HEK293 (cell line): ENCODE measurements at regions not wholly inside any gene's neighbourhood (a gene's known extent, or its start where the extent isn't known, plus 50 kb on each side); places are given as distances from the start of the nearest gene placed in this dataset.

Experiments used
- BCL11A ChIP-seq: fragments of 450-650 bp; formaldehyde crosslinking; IDR thresholded peaks from 2 replicates; pipeline ENCODE4 v1.5.1; 2016; ENCODE audit warnings: low read depth, missing biosample characterization, missing genetic modification characterization
- BCL11B ChIP-seq: fragments of 450-650 bp; formaldehyde crosslinking; IDR thresholded peaks from 2 replicates; pipeline ENCODE4 v1.5.1; 2016; ENCODE audit warnings: low read depth, missing biosample characterization, missing genetic modification characterization
- FEZF1 ChIP-seq: fragments of 450-650 bp; formaldehyde crosslinking; IDR thresholded peaks from 2 replicates; pipeline ENCODE4 v1.5.1; 2016; ENCODE audit warnings: missing biosample characterization, missing genetic modification characterization
- GLI2 ChIP-seq: fragments of 450-650 bp; formaldehyde crosslinking; IDR thresholded peaks from 2 replicates; pipeline ENCODE4; 2017; ENCODE audit warnings: missing biosample characterization, missing genetic modification characterization, low read depth, borderline replicate concordance
- HOXD13 ChIP-seq: sonication (generic); formaldehyde crosslinking; IDR thresholded peaks from 2 replicates; pipeline ENCODE4 v1.8.0; 2022; ENCODE audit warnings: missing genetic modification reagents, borderline replicate concordance
- KLF10 ChIP-seq: fragments of 450-650 bp; IDR thresholded peaks from 2 replicates; pipeline ENCODE4 v1.5.1; 2018; ENCODE audit warnings: missing biosample characterization, mild to moderate bottlenecking, missing genetic modification characterization
- KLF8 ChIP-seq: fragments of 450-650 bp; formaldehyde crosslinking; IDR thresholded peaks from 2 replicates; pipeline ENCODE4 v1.5.1; 2016; ENCODE audit warnings: missing biosample characterization, missing genetic modification characterization
- PATZ1 ChIP-seq: fragments of 450-650 bp; formaldehyde crosslinking; IDR thresholded peaks from 2 replicates; pipeline ENCODE4 v1.5.1; 2016; ENCODE audit warnings: missing biosample characterization, missing genetic modification characterization
- PRDM1 ChIP-seq: fragments of 450-650 bp; formaldehyde crosslinking; IDR thresholded peaks from 2 replicates; pipeline ENCODE4; 2016; ENCODE audit warnings: missing biosample characterization, missing genetic modification characterization
- PRDM4 ChIP-seq: fragments of 450-650 bp; formaldehyde crosslinking; IDR thresholded peaks from 2 replicates; pipeline ENCODE4 v1.5.1; 2017; ENCODE audit warnings: missing biosample characterization, missing genetic modification characterization
- ZBTB10 ChIP-seq: fragments of 450-650 bp; formaldehyde crosslinking; IDR thresholded peaks from 2 replicates; pipeline ENCODE4 v1.5.1; 2016; ENCODE audit warnings: missing biosample characterization, missing genetic modification characterization
- ZIC2 ChIP-seq: fragments of 450-650 bp; formaldehyde crosslinking; IDR thresholded peaks from 2 replicates; pipeline ENCODE4 v1.5.1; 2016; ENCODE audit warnings: missing biosample characterization, missing genetic modification characterization
- ZNF133 ChIP-seq: fragments of 450-650 bp; formaldehyde crosslinking; IDR thresholded peaks from 2 replicates; pipeline ENCODE4 v1.5.1; 2016; ENCODE audit warnings: missing biosample characterization, missing genetic modification characterization
- ZNF24 ChIP-seq: fragments of 450-650 bp; formaldehyde crosslinking; IDR thresholded peaks from 2 replicates; pipeline ENCODE4 v1.5.1; 2016; ENCODE audit warnings: missing biosample characterization, missing genetic modification characterization
- ZNF266 ChIP-seq: fragments of 450-650 bp; formaldehyde crosslinking; IDR thresholded peaks from 2 replicates; pipeline ENCODE4 v1.5.1; 2016; ENCODE audit warnings: missing biosample characterization, missing genetic modification characterization, low read depth
- ZNF274 ChIP-seq, 2 experiments: fragments of 200-500 bp in 1 of 2; fragments of 450-650 bp in 1 of 2; sonication (Bioruptor generic) in 1 of 2; formaldehyde crosslinking in 1 of 2; IDR thresholded peaks; 2 replicates each; pipeline versions ENCODE4 v1.5.1 to v1.6.1; 2014 to 2016; ENCODE audit warnings: borderline replicate concordance in 1 of 2, inconsistent platforms in 1 of 2, low read length in 1 of 2, missing biosample characterization in 1 of 2, missing genetic modification characterization in 1 of 2
- ZNF302 ChIP-seq: fragments of 450-650 bp; formaldehyde crosslinking; IDR thresholded peaks from 2 replicates; pipeline ENCODE4 v1.5.1; 2016; ENCODE audit warnings: missing biosample characterization, missing genetic modification characterization, low read depth
- ZNF341 ChIP-seq: fragments of 450-650 bp; formaldehyde crosslinking; IDR thresholded peaks from 2 replicates; pipeline ENCODE4; 2016; ENCODE audit warnings: low read depth, missing biosample characterization, missing genetic modification characterization
- ZNF391 ChIP-seq: fragments of 450-650 bp; formaldehyde crosslinking; IDR thresholded peaks from 2 replicates; pipeline ENCODE4 v1.5.1; 2016; ENCODE audit warnings: low read depth, missing biosample characterization, missing genetic modification characterization, borderline replicate concordance
- ZNF518A ChIP-seq: fragments of 450-650 bp; formaldehyde crosslinking; conservative IDR thresholded peaks from 2 replicates; pipeline ENCODE4 v1.5.1; 2016; ENCODE audit warnings: low read depth, missing biosample characterization, missing genetic modification characterization
- ZNF626 ChIP-seq: fragments of 450-650 bp; sonication (Bioruptor Pico); formaldehyde crosslinking; IDR thresholded peaks from 2 replicates; pipeline ENCODE4 v1.5.1; 2018; ENCODE audit warnings: missing biosample characterization, missing genetic modification characterization, inconsistent platforms
- ZNF654 ChIP-seq: fragments of 450-650 bp; formaldehyde crosslinking; IDR thresholded peaks from 2 replicates; pipeline ENCODE4 v1.5.1; 2016; ENCODE audit warnings: low read depth, missing biosample characterization, missing genetic modification characterization
- ZNF660 ChIP-seq: fragments of 450-650 bp; IDR thresholded peaks from 2 replicates; pipeline ENCODE4 v1.5.1; 2018; ENCODE audit warnings: missing biosample characterization, mild to moderate bottlenecking, missing genetic modification characterization
- ZNF692 ChIP-seq: fragments of 450-650 bp; formaldehyde crosslinking; IDR thresholded peaks from 2 replicates; pipeline ENCODE4 v1.5.1; 2016; ENCODE audit warnings: missing biosample characterization, missing genetic modification characterization
- ZNF843 ChIP-seq: fragments of 450-650 bp; formaldehyde crosslinking; IDR thresholded peaks from 2 replicates; pipeline ENCODE4 v1.5.1; 2016; ENCODE audit warnings: missing biosample characterization, missing genetic modification characterization
- ZSCAN23 ChIP-seq: fragments of 450-650 bp; formaldehyde crosslinking; IDR thresholded peaks from 2 replicates; pipeline ENCODE4 v1.5.1; 2016; ENCODE audit warnings: missing biosample characterization, missing genetic modification characterization

- peak; percentile 34; the same call in 1 of the 2 replicates for TF ChIP-seq GLI2 (tag by site-specific recombination)
- peak; percentile 92 for TF ChIP-seq ZNF660 (tag by site-specific recombination)
- TF ChIP-seq FEZF1 (tag by site-specific recombination) = peak; percentile 80
- no peak for TF ChIP-seq ZSCAN23 (tag by site-specific recombination)
- no peak for TF ChIP-seq ZNF341 (tag by site-specific recombination)
- TF ChIP-seq ZNF266 (tag by site-specific recombination) = no peak
- peak; percentile 82 for TF ChIP-seq ZNF843 (tag by site-specific recombination)
- 0 out of 2 replicates have a peak, but pooled peaks have one; percentile 41 for TF ChIP-seq ZBTB10 (tag by site-specific recombination)
- no peak for TF ChIP-seq HOXD13 (CRISPR knock-in tag)
- peak; percentile 79; the same call in 1 of the 2 replicates for TF ChIP-seq ZNF692 (tag by site-specific recombination)
- no peak for TF ChIP-seq ZNF626 (tag by site-specific recombination)
- TF ChIP-seq ZIC2 = peak; percentile 57
- TF ChIP-seq ZNF24 (tag by site-specific recombination) = peak; percentile 99
- no peak for TF ChIP-seq ZNF302
- peak; percentile 28; the same call in 1 of the 2 replicates for TF ChIP-seq BCL11A (tag by site-specific recombination)
- TF ChIP-seq ZNF654 (tag by site-specific recombination) = no peak
- TF ChIP-seq KLF10 (tag by site-specific recombination) = peak; percentile 66
- 0 out of 2 replicates have a peak, but pooled peaks have one; percentile 48 for TF ChIP-seq BCL11B
- TF ChIP-seq ZNF133 = no peak
- peak; percentile 88; the same call in 1 of the 2 replicates for TF ChIP-seq ZNF391 (tag by site-specific recombination)
- peak; percentile 86 for TF ChIP-seq PRDM1 (tag by site-specific recombination)
- 0 out of 2 replicates have a peak, but pooled peaks have one; percentile 29 for TF ChIP-seq PRDM4 (tag by site-specific recombination)
- TF ChIP-seq KLF8 (tag by site-specific recombination) = peak; percentile 80
- TF ChIP-seq ZNF518A (tag by site-specific recombination) = peak; percentile 56
- TF ChIP-seq PATZ1 = peak; percentile 65
- no peak for TF ChIP-seq ZNF274 (IDR thresholded peaks at IDR 0.05; ENCODE audit: low read length)
- no peak for TF ChIP-seq ZNF274 (tag by site-specific recombination; IDR thresholded peaks at IDR 0.05; ENCODE audit: borderline replicate concordance)
These were observed 500.9 kb downstream of the SOX2 start (continued) for GRCh38 chr3:182212479-182213076.
